NT2/D1 (cell line): ENCODE measurements at regions not wholly inside any gene's neighbourhood (a gene's known extent, or its start where the extent isn't known, plus 50 kb on each side); places are given as distances from the start of the nearest gene placed in this dataset.

ENCODE experiments used
- DNase-seq: peaks from one replicate; pipeline ENCODE4 v3.0.0-alpha.2; 2011; ENCODE audit warnings: low read depth, low spot score
- H3K27me3 ChIP-seq: 2 replicates; pipeline ENCODE4 v1.6.0; 2011; ENCODE audit warnings: mild to moderate bottlenecking; ENCODE audit not compliant: insufficient read length, insufficient read depth
- H3K36me3 ChIP-seq: 2 replicates; pipeline ENCODE4 v1.6.1; 2011; ENCODE audit warnings: mild to moderate bottlenecking, low read length, mixed read lengths; ENCODE audit not compliant: insufficient read depth, insufficient read length
- H3K4me1 ChIP-seq: 2 replicates; pipeline ENCODE4 v1.5.1; 2011; ENCODE audit not compliant: insufficient read depth, insufficient read length
- H3K4me3 ChIP-seq: 2 replicates; pipeline ENCODE4 v1.5.1; 2011; ENCODE audit warnings: low read depth; ENCODE audit not compliant: insufficient read length
- H3K9ac ChIP-seq: 2 replicates; pipeline ENCODE4 v1.6.0; 2011; ENCODE audit warnings: low read depth; ENCODE audit not compliant: insufficient read length
- H3K9me3 ChIP-seq: 2 replicates; pipeline ENCODE4 v1.5.1; 2011; ENCODE audit warnings: mild to moderate bottlenecking, low read length; ENCODE audit not compliant: insufficient read depth
- SUZ12 ChIP-seq: IDR thresholded peaks from 2 replicates; pipeline ENCODE4 v1.6.1; 2011; ENCODE audit not compliant: insufficient read length, insufficient read depth; ENCODE audit errors: extremely low read depth
- YY1 ChIP-seq: IDR thresholded peaks from 2 replicates; pipeline ENCODE4 v1.6.1; 2011; ENCODE audit not compliant: insufficient read length, insufficient read depth
- ZNF274 ChIP-seq: IDR thresholded peaks from 2 replicates; pipeline ENCODE4 v1.6.1; 2011; ENCODE audit warnings: mild to moderate bottlenecking, low read depth, low read length

DNA sequence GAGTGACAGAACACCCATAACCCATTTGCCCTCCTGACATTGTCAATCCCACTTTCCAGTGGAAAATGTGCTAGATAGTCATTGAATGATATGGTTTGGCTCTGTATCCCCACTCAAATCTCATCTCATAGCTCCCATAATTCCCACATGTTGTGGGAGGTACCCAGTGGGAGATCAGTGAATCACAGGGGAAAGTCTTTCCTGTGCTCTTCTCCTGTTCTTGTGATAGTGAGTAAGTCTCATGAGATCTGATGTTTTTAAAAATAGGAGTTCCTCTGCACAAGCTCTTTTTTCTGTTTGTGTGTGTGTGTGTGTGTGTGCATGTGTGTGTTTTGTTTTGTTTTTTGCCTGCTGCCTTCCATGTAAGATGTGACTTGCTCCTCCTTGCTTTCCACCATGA lies 191.7 kb downstream of the ARRDC4 start:
- H3K9me3 ChIP-seq: no peaks in the 10 kb centered on the region
- no peak for DNase-seq
- no peak overlapping the region for H3K9ac ChIP-seq
- no peaks in the 10 kb centered on the region for H3K27me3 ChIP-seq
- H3K4me1 ChIP-seq: peaks cover 4% of the 10 kb centered on the region
- H3K4me3 ChIP-seq: no peak overlapping the region
- TF ChIP-seq ZNF274: no peak
- no peak for TF ChIP-seq SUZ12
- no peak for TF ChIP-seq YY1
- no peaks in the 10 kb centered on the region for H3K36me3 ChIP-seq

DNA sequence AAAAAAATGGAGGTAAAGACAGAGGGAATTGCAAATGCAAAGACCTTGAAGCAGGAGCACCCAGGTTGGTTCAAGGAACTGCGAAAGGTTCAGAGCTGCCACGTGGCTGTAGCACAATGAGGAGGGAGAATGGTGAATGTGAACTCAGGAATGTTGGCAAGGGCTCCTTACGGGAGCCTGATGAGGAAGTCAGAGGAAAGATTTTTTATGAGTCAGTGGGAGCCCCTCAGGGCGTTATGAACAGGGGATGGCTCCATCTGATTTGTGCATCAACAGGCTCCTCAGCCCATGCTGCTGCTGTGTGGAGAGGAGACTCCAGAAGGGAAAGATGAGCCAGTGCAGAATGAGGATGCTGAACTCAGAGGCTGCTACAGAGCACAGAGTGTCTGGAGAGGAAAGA lies 194.4 kb downstream of the ARRDC4 start:
- peak; percentile 16 for DNase-seq
- Histone ChIP-seq H3K27me3 (no peaks in the 10 kb centered on the region), H3K9ac (no peak overlapping the region), H3K9me3 (no peaks in the 10 kb centered on the region), H3K4me3 (no peak overlapping the region), H3K36me3 (no peaks in the 10 kb centered on the region), H3K4me1 (peaks cover 4% of the 10 kb centered on the region)
- TF ChIP-seq ZNF274 (no peak), YY1 (no peak)

- Histone ChIP-seq H3K9me3 (no peaks in the 10 kb centered on the region), H3K27me3 (no peaks in the 10 kb centered on the region), H3K36me3 (no peaks in the 10 kb centered on the region), H3K4me3 (no peak overlapping the region), H3K9ac (no peak overlapping the region), H3K4me1 (peaks cover 4% of the 10 kb centered on the region)
- TF ChIP-seq ZNF274 (no peak), SUZ12 (no peak), YY1 (no peak)
- DNase-seq: no peak
These were observed 194.9 kb downstream of the ARRDC4 start for GRCh38 chr15:98155356-98155755.

- Histone ChIP-seq H3K36me3 (no peaks in the 10 kb centered on the region), H3K4me3 (no peak overlapping the region), H3K9ac (no peak overlapping the region), H3K4me1 (no peaks in the 10 kb centered on the region), H3K27me3 (no peaks in the 10 kb centered on the region), H3K9me3 (peaks cover 5% of the 10 kb centered on the region; the same call in 1 of the 2 replicates)
- no peak for DNase-seq
- TF ChIP-seq ZNF274: no peak
- TF ChIP-seq SUZ12: no peak
- no peak for TF ChIP-seq YY1
These were observed 199.7 kb downstream of the ARRDC4 start for GRCh38 chr15:98160236-98160635.

DNA sequence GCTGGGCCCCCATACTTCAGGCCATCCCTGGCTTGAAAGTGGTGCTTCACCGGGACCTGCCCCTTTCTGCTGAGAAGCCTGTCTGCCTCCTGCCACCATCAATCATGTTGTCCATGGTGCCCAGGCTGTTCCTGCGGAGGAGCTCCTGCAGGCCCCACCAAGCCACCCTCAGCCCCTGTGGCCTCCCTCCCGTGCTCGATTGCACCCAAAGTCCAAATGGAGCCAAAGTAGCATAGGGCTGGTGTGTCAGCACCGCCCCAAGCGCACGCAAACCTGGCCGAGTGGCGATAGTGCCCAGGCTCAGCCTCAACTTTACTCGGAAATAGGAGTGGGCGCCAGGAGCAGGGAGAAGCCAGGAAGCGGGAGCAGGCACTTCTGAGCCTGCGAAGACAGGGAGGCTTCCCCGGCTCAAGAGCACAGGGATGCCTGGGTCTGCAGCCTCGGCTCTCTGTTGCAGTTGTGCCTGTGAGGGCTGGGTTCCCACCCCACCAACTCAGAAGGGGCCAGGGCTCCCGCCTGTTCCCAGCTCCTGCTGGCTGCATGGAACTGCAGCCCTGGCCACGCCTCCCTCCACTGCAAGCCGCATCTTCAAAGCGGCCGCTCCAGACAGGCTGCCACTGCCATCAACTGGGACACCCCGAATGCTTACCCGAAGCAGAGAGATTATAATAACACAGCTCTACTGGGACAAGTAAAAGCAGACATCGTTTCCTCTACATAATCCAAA lies 203.0 kb downstream of the ARRDC4 start:
- TF ChIP-seq ZNF274 (no peak), SUZ12 (no peak), YY1 (no peak)
- Histone ChIP-seq H3K9ac (no peak overlapping the region), H3K27me3 (no peaks in the 10 kb centered on the region), H3K36me3 (no peaks in the 10 kb centered on the region), H3K4me1 (no peaks in the 10 kb centered on the region), H3K4me3 (no peak overlapping the region), H3K9me3 (peaks cover 5% of the 10 kb centered on the region; the same call in 1 of the 2 replicates)
- no peak for DNase-seq

- no peak for DNase-seq
- H3K4me3 ChIP-seq: no peak overlapping the region
- no peaks in the 10 kb centered on the region for H3K36me3 ChIP-seq
- H3K27me3 ChIP-seq: no peaks in the 10 kb centered on the region
- no peaks in the 10 kb centered on the region for H3K4me1 ChIP-seq
- peaks cover 5% of the 10 kb centered on the region; the same call in 1 of the 2 replicates for H3K9me3 ChIP-seq
- TF ChIP-seq SUZ12 (no peak), YY1 (no peak), ZNF274 (no peak)
- no peak overlapping the region for H3K9ac ChIP-seq
These were observed 204.1 kb downstream of the ARRDC4 start for GRCh38 chr15:98164571-98164970.

- no peak for TF ChIP-seq ZNF274
- TF ChIP-seq SUZ12: no peak
- no peak for TF ChIP-seq YY1
- H3K9me3 ChIP-seq: peaks cover 5% of the 10 kb centered on the region; the same call in 1 of the 2 replicates
- no peak overlapping the region for H3K4me3 ChIP-seq
- no peak for DNase-seq
- H3K9ac ChIP-seq: no peak overlapping the region
- no peaks in the 10 kb centered on the region for H3K4me1 ChIP-seq
- no peaks in the 10 kb centered on the region for H3K27me3 ChIP-seq
- H3K36me3 ChIP-seq: no peaks in the 10 kb centered on the region
These were observed 204.5 kb downstream of the ARRDC4 start for GRCh38 chr15:98164986-98165385.
